ENCODE measurements at regions not wholly inside any gene's neighbourhood (a gene's known extent, or its start where the extent isn't known, plus 50 kb on each side); places are given as distances from the start of the nearest gene placed in this dataset.
A peak's percentile ranks its signal among the peaks of the same experiment; 100 is the strongest.

DNA sequence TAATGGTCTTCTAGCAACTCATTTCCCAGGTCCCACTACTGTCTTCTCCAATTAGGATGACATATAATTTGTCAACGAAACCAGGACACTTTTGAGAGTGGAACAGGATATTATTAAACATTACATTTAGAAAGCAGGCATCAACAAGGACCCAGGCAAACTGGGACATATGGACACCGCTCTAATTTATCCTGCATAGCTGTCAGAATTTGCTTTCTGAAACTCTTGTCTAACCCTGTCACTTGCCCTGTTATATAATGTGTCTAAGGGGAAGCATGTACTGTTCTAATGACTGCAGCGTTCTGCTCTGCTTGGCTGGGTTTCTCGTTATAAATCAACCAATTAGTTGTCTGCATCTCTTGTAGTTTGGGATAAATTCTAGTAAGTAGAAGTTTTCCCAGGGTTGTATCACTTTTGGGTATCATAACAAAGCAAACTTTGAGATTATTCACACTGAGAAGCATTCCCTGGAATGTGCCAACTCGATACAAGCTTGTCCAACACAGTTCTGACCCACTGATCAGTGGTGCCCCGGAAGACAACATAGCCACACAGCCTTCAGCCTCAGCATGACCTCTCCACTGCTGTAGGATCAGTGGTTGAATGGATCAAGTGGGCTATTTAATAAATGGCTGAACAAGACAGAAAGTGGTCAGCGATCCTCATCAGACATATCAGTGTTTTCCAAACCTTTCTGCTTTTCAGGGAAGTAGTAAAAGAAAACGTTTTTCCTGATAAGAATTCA is 228.1 kb downstream of the KIF20B start:
- dilution Hi-C loops (cut with MboI; ENCODE audit: extremely low pct_ligation_motif_present, low sequenced_read_pairs): no loop called here
- H3K79me2 ChIP-seq (ENCODE audit: control insufficient read depth, insufficient read depth, low read length): no peaks in the 10 kb centered on the region
- no peak overlapping the region for H3K4me3 ChIP-seq (ENCODE audit: control insufficient read depth in 2 of 3, extremely low read depth in 1 of 3, insufficient read depth in 2 of 3, low read depth in 1 of 3, low read length in 3 of 3)
- H3K9me3 ChIP-seq (ENCODE audit: control insufficient read depth, low read depth, low read length): no peaks in the 10 kb centered on the region
- no peak overlapping the region for H3K4me2 ChIP-seq (ENCODE audit: control insufficient read depth, extremely low read depth, insufficient read depth, low read depth, low read length)
- no peak overlapping the region for H2AFZ ChIP-seq (ENCODE audit: control insufficient read depth, low read length)
- H3K36me3 ChIP-seq (ENCODE audit: control insufficient read depth in 2 of 2, extremely low read depth in 1 of 2, insufficient read depth in 2 of 2, low read length in 2 of 2): no peaks in the 10 kb centered on the region
- no peak for TF ChIP-seq EZH2 (IDR thresholded peaks at IDR 0.05; ENCODE audit: low read length)
- TF ChIP-seq, protein P1, sequence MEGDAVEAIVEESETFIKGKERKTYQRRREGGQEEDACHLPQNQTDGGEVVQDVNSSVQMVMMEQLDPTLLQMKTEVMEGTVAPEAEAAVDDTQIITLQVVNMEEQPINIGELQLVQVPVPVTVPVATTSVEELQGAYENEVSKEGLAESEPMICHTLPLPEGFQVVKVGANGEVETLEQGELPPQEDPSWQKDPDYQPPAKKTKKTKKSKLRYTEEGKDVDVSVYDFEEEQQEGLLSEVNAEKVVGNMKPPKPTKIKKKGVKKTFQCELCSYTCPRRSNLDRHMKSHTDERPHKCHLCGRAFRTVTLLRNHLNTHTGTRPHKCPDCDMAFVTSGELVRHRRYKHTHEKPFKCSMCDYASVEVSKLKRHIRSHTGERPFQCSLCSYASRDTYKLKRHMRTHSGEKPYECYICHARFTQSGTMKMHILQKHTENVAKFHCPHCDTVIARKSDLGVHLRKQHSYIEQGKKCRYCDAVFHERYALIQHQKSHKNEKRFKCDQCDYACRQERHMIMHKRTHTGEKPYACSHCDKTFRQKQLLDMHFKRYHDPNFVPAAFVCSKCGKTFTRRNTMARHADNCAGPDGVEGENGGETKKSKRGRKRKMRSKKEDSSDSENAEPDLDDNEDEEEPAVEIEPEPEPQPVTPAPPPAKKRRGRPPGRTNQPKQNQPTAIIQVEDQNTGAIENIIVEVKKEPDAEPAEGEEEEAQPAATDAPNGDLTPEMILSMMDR (optimal IDR thresholded peaks at IDR 0.05 in 1 of 3, IDR thresholded peaks at IDR 0.05 in 1 of 3, conservative IDR thresholded peaks at IDR 0.05 in 1 of 3; ENCODE audit: extremely low read depth in 1 of 3, insufficient read depth in 2 of 3, low read length in 3 of 3): no peak
- FAIRE-seq (peak; percentile 17), DNase-seq (ENCODE audit: low read depth, low spot score) (no peak)
- H4K20me1 ChIP-seq (ENCODE audit: control insufficient read depth, extremely low read depth, insufficient read depth, low read length): no peaks in the 10 kb centered on the region
- H3K9me1 ChIP-seq (ENCODE audit: control insufficient read depth, extremely low read depth, insufficient read depth, low read length): no peaks in the 10 kb centered on the region
- H3K4me1 ChIP-seq (ENCODE audit: control insufficient read depth, extremely low read depth, insufficient read depth, low read length): peaks cover 6% of the 10 kb centered on the region
- H3K27ac ChIP-seq (ENCODE audit: control insufficient read depth, insufficient read depth, low read length): no peak overlapping the region
- no peak overlapping the region for H3K9ac ChIP-seq (ENCODE audit: control insufficient read depth, extremely low read depth, insufficient read depth, low read length)
- no peaks in the 10 kb centered on the region for H3K27me3 ChIP-seq (ENCODE audit: control insufficient read depth, extremely low read depth, insufficient read depth, low read length)

DNA sequence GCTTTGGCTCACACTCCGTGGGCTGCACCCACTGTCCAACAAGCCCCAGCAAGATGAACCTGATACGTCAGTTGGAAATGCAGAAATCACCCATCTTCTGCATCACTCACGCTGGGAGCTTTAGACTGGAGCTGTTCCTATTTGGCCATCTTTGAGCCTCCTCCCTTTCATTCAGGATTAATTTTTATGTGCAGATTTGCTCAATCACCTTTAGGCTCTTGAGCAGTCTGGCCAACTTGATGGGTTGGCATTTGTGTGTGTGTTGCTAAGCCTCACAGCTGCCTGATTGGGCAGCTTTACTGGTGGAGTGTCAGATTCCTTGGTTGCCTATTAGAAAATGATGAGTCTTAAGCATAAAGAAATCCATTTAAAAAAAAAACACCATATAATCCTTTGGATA is 236.1 kb downstream of the KIF20B start:
- TF ChIP-seq, protein P1 (optimal IDR thresholded peaks at IDR 0.05 in 1 of 3, IDR thresholded peaks at IDR 0.05 in 1 of 3, conservative IDR thresholded peaks at IDR 0.05 in 1 of 3; ENCODE audit: extremely low read depth in 1 of 3, insufficient read depth in 2 of 3, low read length in 3 of 3): no peak
- no peak for TF ChIP-seq EZH2 (IDR thresholded peaks at IDR 0.05; ENCODE audit: low read length)
- Histone ChIP-seq H3K4me1 (ENCODE audit: control insufficient read depth, extremely low read depth, insufficient read depth, low read length) (peaks cover 17% of the 10 kb centered on the region), H3K27ac (ENCODE audit: control insufficient read depth, insufficient read depth, low read length) (no peak overlapping the region), H2AFZ (ENCODE audit: control insufficient read depth, low read length) (no peak overlapping the region), H3K27me3 (ENCODE audit: control insufficient read depth, extremely low read depth, insufficient read depth, low read length) (no peaks in the 10 kb centered on the region), H3K9ac (ENCODE audit: control insufficient read depth, extremely low read depth, insufficient read depth, low read length) (no peak overlapping the region), H3K4me2 (ENCODE audit: control insufficient read depth, extremely low read depth, insufficient read depth, low read depth, low read length) (no peak overlapping the region), H3K36me3 (ENCODE audit: control insufficient read depth in 2 of 2, extremely low read depth in 1 of 2, insufficient read depth in 2 of 2, low read length in 2 of 2) (no peaks in the 10 kb centered on the region), H3K9me3 (ENCODE audit: control insufficient read depth, low read depth, low read length) (peaks cover 3% of the 10 kb centered on the region), H3K79me2 (ENCODE audit: control insufficient read depth, insufficient read depth, low read length) (no peaks in the 10 kb centered on the region), H3K9me1 (ENCODE audit: control insufficient read depth, extremely low read depth, insufficient read depth, low read length) (no peaks in the 10 kb centered on the region), H4K20me1 (ENCODE audit: control insufficient read depth, extremely low read depth, insufficient read depth, low read length) (no peaks in the 10 kb centered on the region), H3K4me3 (ENCODE audit: control insufficient read depth in 2 of 3, extremely low read depth in 1 of 3, insufficient read depth in 2 of 3, low read depth in 1 of 3, low read length in 3 of 3) (no peak overlapping the region)
- no peak for DNase-seq (ENCODE audit: low read depth, low spot score)
- dilution Hi-C loops (cut with MboI; ENCODE audit: extremely low pct_ligation_motif_present, low sequenced_read_pairs): no loop called here
- no peak for FAIRE-seq
